ENCODE measurements at regions not wholly inside any gene's neighbourhood (a gene's known extent, or its start where the extent isn't known, plus 50 kb on each side); places are given as distances from the start of the nearest gene placed in this dataset.

- Histone ChIP-seq H3K27ac (ENCODE audit: insufficient read length, low read depth, low read length) (no peak overlapping the region), H2AFZ (ENCODE audit: low read length) (no peak overlapping the region), H2BK15ac (ENCODE audit: low read depth, low read length) (no peak overlapping the region), H2AK5ac (ENCODE audit: insufficient read length, low read length) (no peak overlapping the region), H3K4me1 (ENCODE audit: insufficient read depth, low read length) (no peaks in the 10 kb centered on the region), H3K79me1 (ENCODE audit: insufficient read depth, low read depth, low read length, poor library complexity, severe bottlenecking) (no peaks in the 10 kb centered on the region), H3K27me3 (ENCODE audit: insufficient read depth, low read length) (no peaks in the 10 kb centered on the region), H3T11ph (ENCODE audit: low read length) (no peak overlapping the region), H4K5ac (ENCODE audit: insufficient read length, low read depth, low read length) (no peak overlapping the region), H3K56ac (ENCODE audit: insufficient read length, low read depth, low read length) (no peak overlapping the region), H4K20me1 (ENCODE audit: control insufficient read depth, insufficient read depth, insufficient read length) (no peaks in the 10 kb centered on the region), H2BK20ac (ENCODE audit: low read depth, low read length, poor library complexity, severe bottlenecking) (no peak overlapping the region), H4K91ac (ENCODE audit: insufficient read length, low read depth, low read length) (no peak overlapping the region), H3K9me3 (ENCODE audit: control insufficient read depth, low read depth, low read length) (no peaks in the 10 kb centered on the region), H3K9ac (ENCODE audit: extremely low read depth, insufficient read length, low read length) (no peak overlapping the region), H3K4me2 (ENCODE audit: insufficient read depth, insufficient read length, low read length) (no peak overlapping the region), H3K14ac (ENCODE audit: insufficient read depth, low read length) (no peak overlapping the region), H2BK12ac (ENCODE audit: insufficient read length, low read depth, low read length) (no peak overlapping the region), H4K8ac (replicated peaks; ENCODE audit: insufficient read length, low read depth, low read length) (no peak overlapping the region), H3K23me2 (ENCODE audit: insufficient read length, low read depth, low read length, poor library complexity, severe bottlenecking) (no peaks in the 10 kb centered on the region), H3K4ac (ENCODE audit: low read depth, low read length) (no peak overlapping the region), H3K23ac (ENCODE audit: insufficient read length, low read depth, low read length) (no peak overlapping the region), H2BK120ac (ENCODE audit: low read depth, low read length, poor library complexity, severe bottlenecking) (no peak overlapping the region), H2BK5ac (ENCODE audit: insufficient read length, low read length) (no peak overlapping the region), H3K79me2 (ENCODE audit: insufficient read depth, low read length) (no peaks in the 10 kb centered on the region), H3K18ac (ENCODE audit: insufficient read length, low read depth, low read length) (no peak overlapping the region)
- DNase-seq: no peak
- no peaks in the 10 kb centered on the region; the same call in 1 of the 2 replicates for H3K27me3 Mint-ChIP-seq (ENCODE audit: low read depth)
- no peak overlapping the region for H3K4me3 Mint-ChIP-seq
- no CpG with 5 or more reads among the region's 6 CpGs for WGBS (ENCODE audit: extremely low coverage, insufficient read length, low lambda C conversion rate)
- no peaks in the 10 kb centered on the region for H3K9me3 Mint-ChIP-seq
- TF ChIP-seq CTCF (conservative IDR thresholded peaks at IDR 0.05): no peak
- no peaks in the 10 kb centered on the region for H3K36me3 Mint-ChIP-seq (ENCODE audit: insufficient read depth in 1 of 3, low read depth in 3 of 3)
- H3K27ac Mint-ChIP-seq: peak overlapping the region in 1 of 3 experiments; percentile 20; a peak in 2 of 7 replicates
- peaks cover 0 to 13% of the 10 kb centered on the region in 2 experiments; a peak in 1 of 4 replicates for H3K4me1 Mint-ChIP-seq
These were observed 63.6 kb upstream of the NSMCE3 start for GRCh38 chr15:29333261-29333660.

Data from H9 (cell line).